Bone marrow (tissue), 2 donors: ENCODE measurements at regions not wholly inside any gene's neighbourhood (a gene's known extent, or its start where the extent isn't known, plus 50 kb on each side); places are given as distances from the start of the nearest gene placed in this dataset.
"Not testable (repeated sequence)": the region's sequence is repeated elsewhere in the genome, so short reads cannot be mapped to it uniquely, and the experiment has no call there.

ENCODE experiments used
- DNase-seq, 2 donors: peaks; one replicate each; lab custom pipeline; 2025; lab: John Stamatoyannopoulos, UW

- DNase-seq = no peak
Measured at GRCh38 chr10:28130267-28130666, 131.4 kb upstream of the ODAD2 start.

- DNase-seq = no peak
Measured at GRCh38 chr10:28127881-28128280, 129.0 kb upstream of the ODAD2 start.

- DNase-seq = no peak
Measured at GRCh38 chr10:28125701-28126100, 126.8 kb upstream of the ODAD2 start.

GRCh38 chr10:28120795-28121194, 121.9 kb upstream of the ODAD2 start:
- DNase-seq = no peak

- DNase-seq = no peak
Measured at GRCh38 chr10:28120043-28120749, 121.3 kb upstream of the ODAD2 start.

GRCh38 chr10:28118985-28119628, 120.2 kb upstream of the ODAD2 start:
- DNase-seq = no peak

GRCh38 chr10:28113202-28113601, 114.3 kb upstream of the ODAD2 start:
- DNase-seq = no peak

GRCh38 chr10:28111712-28112111, 112.8 kb upstream of the ODAD2 start:
- no peak for DNase-seq

- no peak for DNase-seq
Measured at GRCh38 chr10:28105561-28105960, 106.7 kb upstream of the ODAD2 start.

- DNase-seq = no peak
Measured at GRCh38 chr10:28097633-28098032, 98.8 kb upstream of the ODAD2 start.

- no peak for DNase-seq
Measured at GRCh38 chr10:28095791-28096378, 97.0 kb upstream of the ODAD2 start.

GRCh38 chr10:28094121-28094520, 95.2 kb upstream of the ODAD2 start:
- DNase-seq = no peak

- DNase-seq = no peak
Measured at GRCh38 chr10:28091913-28092312, 93.0 kb upstream of the ODAD2 start.

GRCh38 chr10:28090506-28090905, 91.6 kb upstream of the ODAD2 start:
- DNase-seq = no peak

- no peak for DNase-seq
Measured at GRCh38 chr10:28089467-28089866, 90.6 kb upstream of the ODAD2 start.

- DNase-seq = no peak
Measured at GRCh38 chr10:28087661-28088351, 88.9 kb upstream of the ODAD2 start.

GRCh38 chr10:28085760-28086159, 86.9 kb upstream of the ODAD2 start:
- not testable (repeated sequence) for DNase-seq

GRCh38 chr10:28082885-28083284, 84.0 kb upstream of the ODAD2 start:
- DNase-seq = no peak

GRCh38 chr10:28082316-28082715, 83.4 kb upstream of the ODAD2 start:
- DNase-seq = no peak

GRCh38 chr10:28077889-28078288, 79.0 kb upstream of the ODAD2 start:
- no peak for DNase-seq

GRCh38 chr10:28075424-28075823, 76.5 kb upstream of the ODAD2 start:
- DNase-seq = no peak

- DNase-seq = no peak
Measured at GRCh38 chr10:28072573-28072972, 73.7 kb upstream of the ODAD2 start.
